BE2C (cell line): ENCODE measurements at regions not wholly inside any gene's neighbourhood (a gene's known extent, or its start where the extent isn't known, plus 50 kb on each side); places are given as distances from the start of the nearest gene placed in this dataset.

Source experiments
- DNase-seq: peaks from one replicate; pipeline ENCODE4 v3.0.0-alpha.2; 2020
- H3K27me3 ChIP-seq: fragments of 250-450 bp; sonication (Bioruptor Pico); 2 replicates; pipeline ENCODE4 v1.5.1; 2020; ENCODE audit warnings: mild to moderate bottlenecking
- H3K36me3 ChIP-seq: fragments of 250-450 bp; sonication (Bioruptor Pico); 2 replicates; pipeline ENCODE4 v1.5.1; 2020; ENCODE audit warnings: mild to moderate bottlenecking
- H3K4me1 ChIP-seq: fragments of 250-450 bp; sonication (Bioruptor Pico); 2 replicates; pipeline ENCODE4 v1.5.1; 2020
- H3K4me3 ChIP-seq: 2 replicates; pipeline ENCODE4 v1.5.1; 2011; ENCODE audit warnings: low read depth, low read length
- H3K9me3 ChIP-seq: fragments of 250-450 bp; sonication (Bioruptor Pico); 2 replicates; pipeline ENCODE4 v1.5.1; 2020
- CTCF ChIP-seq: IDR thresholded peaks from 2 replicates; pipeline ENCODE4 v1.5.1; 2012; ENCODE audit warnings: mild to moderate bottlenecking, low read depth, low read length

GRCh38 chr2:15825276-15825980 is 114.9 kb upstream of the MYCN start:
- H3K9me3 ChIP-seq, result no peaks in the 10 kb centered on the region
- no peak for DNase-seq

GRCh38 chr2:15826273-15826717 is 114.1 kb upstream of the MYCN start:
- no peak for TF ChIP-seq CTCF
- Histone ChIP-seq H3K9me3 (no peaks in the 10 kb centered on the region), H3K4me3 (no peak overlapping the region), H3K4me1 (peaks cover 7% of the 10 kb centered on the region; the same call in 1 of the 2 replicates), H3K27me3 (no peaks in the 10 kb centered on the region), H3K36me3 (no peaks in the 10 kb centered on the region)
- peak; percentile 35 for DNase-seq

More at GRCh38 chr2:15825276-15825980, 114.9 kb upstream of the MYCN start:
- Histone ChIP-seq H3K4me3 (no peak overlapping the region), H3K36me3 (no peaks in the 10 kb centered on the region), H3K27me3 (no peaks in the 10 kb centered on the region), H3K4me1 (peaks cover 7% of the 10 kb centered on the region; the same call in 1 of the 2 replicates)
- no peak for TF ChIP-seq CTCF

GRCh38 chr2:15827001-15827400 is 113.3 kb upstream of the MYCN start:
- no peak for TF ChIP-seq CTCF
- Histone ChIP-seq H3K27me3 (no peaks in the 10 kb centered on the region), H3K4me1 (peaks cover 7% of the 10 kb centered on the region; the same call in 1 of the 2 replicates), H3K9me3 (no peaks in the 10 kb centered on the region), H3K36me3 (no peaks in the 10 kb centered on the region), H3K4me3 (no peak overlapping the region)
- DNase-seq, result no peak

GRCh38 chr2:15828576-15828975 is 111.8 kb upstream of the MYCN start:
- TF ChIP-seq CTCF, result no peak
- no peaks in the 10 kb centered on the region for H3K36me3 ChIP-seq
- H3K4me1 ChIP-seq, result peaks cover 7% of the 10 kb centered on the region; the same call in 1 of the 2 replicates
- H3K9me3 ChIP-seq, result no peaks in the 10 kb centered on the region
- no peak for DNase-seq
- H3K27me3 ChIP-seq, result no peaks in the 10 kb centered on the region
- no peak overlapping the region for H3K4me3 ChIP-seq

- TF ChIP-seq CTCF, result no peak
- no peaks in the 10 kb centered on the region for H3K27me3 ChIP-seq
- H3K4me1 ChIP-seq, result peaks cover 7% of the 10 kb centered on the region; the same call in 1 of the 2 replicates
- no peaks in the 10 kb centered on the region for H3K36me3 ChIP-seq
- no peak for DNase-seq
- H3K4me3 ChIP-seq, result no peak overlapping the region
- no peaks in the 10 kb centered on the region for H3K9me3 ChIP-seq
Observed at GRCh38 chr2:15829091-15829801, 111.1 kb upstream of the MYCN start.

GRCh38 chr2:15829985-15830384 is 110.4 kb upstream of the MYCN start:
- TF ChIP-seq CTCF, result no peak
- no peaks in the 10 kb centered on the region for H3K27me3 ChIP-seq
- no peak for DNase-seq
- no peak overlapping the region for H3K4me3 ChIP-seq
- H3K36me3 ChIP-seq, result no peaks in the 10 kb centered on the region
- H3K9me3 ChIP-seq, result no peaks in the 10 kb centered on the region
- peaks cover 7% of the 10 kb centered on the region; the same call in 1 of the 2 replicates for H3K4me1 ChIP-seq
